Heart left ventricle (tissue), 16 donors: ENCODE measurements at regions not wholly inside any gene's neighbourhood (a gene's known extent, or its start where the extent isn't known, plus 50 kb on each side); places are given as distances from the start of the nearest gene placed in this dataset.

ENCODE experiments used
- ATAC-seq, 4 donors: fragments of 200-7000 bp; cut with Tn5 transposase; one replicate each; pipeline ENCODE4 v1.9.1; 2020 to 2022; ENCODE audit warnings: moderate library complexity in 4 of 4, mild to moderate bottlenecking in 3 of 4, moderate number of reproducible peaks in 1 of 4
- DNase-seq, 5 donors: peaks; one replicate each; pipeline ENCODE4 v3.0.0-alpha.2; 2020
- H3K27ac ChIP-seq, 12 donors: fragments of 200-600 bp; sonication (generic) in 4 of 12; one replicate each; pipeline versions ENCODE4 v1.5.0 to v1.8.0; 2016 to 2022; ENCODE audit warnings: mild to moderate bottlenecking in 2 of 12
- H3K27me3 ChIP-seq, 9 donors: fragments of 200-600 bp; sonication (generic) in 2 of 9; one replicate each; pipeline versions ENCODE4 v1.5.1 to v1.8.0; 2016 to 2022; ENCODE audit warnings: mild to moderate bottlenecking in 3 of 9
- H3K36me3 ChIP-seq, 9 donors: fragments of 200-600 bp; sonication (generic) in 2 of 9; one replicate each; pipeline versions ENCODE4 v1.5.0 to v1.8.0; 2018 to 2022; ENCODE audit warnings: mild to moderate bottlenecking in 2 of 9
- H3K4me1 ChIP-seq, 12 donors: fragments of 200-600 bp; sonication (generic) in 4 of 12; one replicate each; pipeline versions ENCODE4 v1.5.0 to v1.8.0; 2016 to 2022; ENCODE audit warnings: mild to moderate bottlenecking in 3 of 12
- H3K4me3 ChIP-seq, 12 donors: fragments of 200-600 bp; sonication (generic) in 4 of 12; one replicate each; pipeline versions ENCODE4 v1.5.0 to v1.8.0; 2017 to 2022; ENCODE audit warnings: mild to moderate bottlenecking in 9 of 12, moderate library complexity in 4 of 12
- H3K9me3 ChIP-seq, 12 donors: fragments of 200-600 bp; sonication (generic) in 4 of 12; one replicate each; pipeline versions ENCODE4 v1.5.0 to v1.8.0; 2016 to 2022; ENCODE audit warnings: mild to moderate bottlenecking in 1 of 12
- CTCF ChIP-seq, 12 donors: fragments of 200-600 bp; sonication (generic) in 4 of 12; IDR thresholded peaks; one replicate each; pipeline versions ENCODE4 v1.5.0 to v1.8.0; 2018 to 2022; ENCODE audit warnings: antibody characterized with exemption in 12 of 12, mild to moderate bottlenecking in 5 of 12
- POLR2A ChIP-seq, 2 donors: fragments of 450-650 bp; IDR thresholded peaks; one replicate each; pipeline ENCODE4 v1.6.1; 2017; ENCODE audit warnings: antibody characterized with exemption in 2 of 2, mild to moderate bottlenecking in 2 of 2, moderate library complexity in 2 of 2
- WGBS, 4 donors: extraction: QIAGEN DNeasy Blood & Tissue Kit in 2 of 4; methylation state at CpG; one replicate each; pipeline versions ENCODE4 v1.1.5 to v1.1.7; 2013 to 2018; 5-methylcytosine and 5-hydroxymethylcytosine counted together
- intact Hi-C, 10 donors: fragments of 100-400 bp; cut with DNase I; formaldehyde crosslinking; loops; one replicate each; pipeline versions ENCODE4 v1.11.1 to v1.14.2; 2022
- donor health status: ischemic (EF 13 %, LVEDD 7.1; RV severe dilation, severe dysfunction).
- donor health status: healthy with polysubstance abuse.
- donor health status: DM: no; HTN: yes; CAD: no.
- donor health status: DM: no; HTN: no; CAD: no.
- donor health status: ischemic (EF 25% LVEDD 6.9; RV normal size, moderate dysfunction).
- donor health status: ischemic (EF 25% LVEDD 5.7; RV mildly dilated, moderate dysfunction).
- donor health status: healthy.
- donor health status: DM: yes; HTN: yes; CAD: no.
- donor health status: ischemic (EF 35%, LVEDD 5.7; RV mildly dilated, moderate dysfunction).
- donor health status: nonischemic (EF 11% LVEDD 7.7; RV severe dilation, severe dysfunction).
- donor health status: DM: yes; HTN: yes; CAD: no.
- donor health status: PGD.
- donor health status: ischemic (EF 29% LVEDD 5.4; RV normal size, mild dysfunction).
- donor health status: nonischemic (EF 23%, LVEDD 6.1; RV moderate dilation, normal function).

- 77 to 84% (median 81%) methylated on average over 6 to 7 of the region's 7 CpGs for WGBS, 4 donors
- H3K27me3 ChIP-seq, result peaks cover 0 to 52% (median 8%) of the 10 kb centered on the region in 9 donors
- H3K4me1 ChIP-seq, result no peaks in the 10 kb centered on the region
- H3K4me3 ChIP-seq, result no peak overlapping the region
- no peaks in the 10 kb centered on the region for H3K9me3 ChIP-seq
- TF ChIP-seq CTCF (IDR thresholded peaks at IDR 0.05) (no peak), POLR2A (IDR thresholded peaks at IDR 0.05) (no peak)
- no peak overlapping the region for H3K27ac ChIP-seq
- intact Hi-C loops, result loop anchor here in 2 of 10 donors (5.0 kb wide), 1 partner anchor 131 kb away; no protein-coding TSS in a partner anchor
- DNase-seq (no peak), ATAC-seq (no peak)
- no peaks in the 10 kb centered on the region for H3K36me3 ChIP-seq
These were observed 261.1 kb downstream of the BUD13 start for GRCh38 chr11:116511684-116512083.

GRCh38 chr11:116510886-116511650, 261.7 kb downstream of the BUD13 start:
- 57 to 65% (median 58%) methylated on average over 10 of the region's 10 CpGs for WGBS, 4 donors
- Histone ChIP-seq H3K9me3 (no peaks in the 10 kb centered on the region), H3K27me3 (peaks cover 0 to 52% (median 8%) of the 10 kb centered on the region in 9 donors), H3K4me1 (no peaks in the 10 kb centered on the region), H3K27ac (no peak overlapping the region), H3K4me3 (no peak overlapping the region), H3K36me3 (no peaks in the 10 kb centered on the region)
- intact Hi-C loops, result loop anchor here in 2 of 10 donors (5.0 kb wide), 1 partner anchor 131 kb away; no protein-coding TSS in a partner anchor
- TF ChIP-seq CTCF (IDR thresholded peaks at IDR 0.05), result no peak
- DNase-seq (no peak), ATAC-seq (no peak)

- H3K27me3 ChIP-seq, result peaks cover 0 to 55% (median 8%) of the 10 kb centered on the region in 9 donors
- intact Hi-C loops, result loop anchor here in 2 of 10 donors (5.0 kb wide), 1 partner anchor 132 kb away; no protein-coding TSS in a partner anchor
These were observed 262.6 kb downstream of the BUD13 start for GRCh38 chr11:116510166-116510565.

More at GRCh38 chr11:116510166-116510565, 262.6 kb downstream of the BUD13 start:
- DNase-seq (no peak), ATAC-seq (no peak)
- Histone ChIP-seq H3K27ac (no peak overlapping the region), H3K36me3 (no peaks in the 10 kb centered on the region), H3K4me3 (no peak overlapping the region), H3K9me3 (no peaks in the 10 kb centered on the region), H3K4me1 (no peaks in the 10 kb centered on the region)
- whole genome bisulfite sequencing, 4 donors, result 70 to 83% (median 71%) methylated on average over 4 of the region's 4 CpGs
- TF ChIP-seq POLR2A (IDR thresholded peaks at IDR 0.05), result no peak
- no peak for TF ChIP-seq CTCF (IDR thresholded peaks at IDR 0.05)
